Upper lobe of right lung (tissue), 1 donor: ENCODE measurements at regions not wholly inside any gene's neighbourhood (a gene's known extent, or its start where the extent isn't known, plus 50 kb on each side); places are given as distances from the start of the nearest gene placed in this dataset.
A peak's percentile ranks its signal among the peaks of the same experiment; 100 is the strongest.

Experiments used
- ATAC-seq: fragments of 200-7000 bp; cut with Tn5 transposase; one replicate; pipeline ENCODE4 v1.9.1; 2020; ENCODE audit warnings: mild to moderate bottlenecking, moderate library complexity
- DNase-seq: peaks from one replicate; pipeline ENCODE4 v3.0.0-alpha.2; 2020
- H3K27ac ChIP-seq: fragments of 200-600 bp; one replicate; pipeline ENCODE4 v1.8.0; 2022
- H3K27me3 ChIP-seq: fragments of 200-600 bp; one replicate; pipeline ENCODE4 v1.8.0; 2022; ENCODE audit warnings: mild to moderate bottlenecking
- H3K36me3 ChIP-seq: fragments of 200-600 bp; one replicate; pipeline ENCODE4 v1.8.0; 2022
- H3K4me1 ChIP-seq: fragments of 200-600 bp; one replicate; pipeline ENCODE4 v1.8.0; 2022
- H3K4me3 ChIP-seq: fragments of 200-600 bp; one replicate; pipeline ENCODE4 v1.8.0; 2022; ENCODE audit warnings: mild to moderate bottlenecking
- H3K9me3 ChIP-seq: fragments of 200-600 bp; one replicate; pipeline ENCODE4 v1.8.0; 2022
- intact Hi-C: fragments of 100-400 bp; cut with DNase I; formaldehyde crosslinking; loops from one replicate; pipeline ENCODE4 v1.11.0; 2022
- TF ChIP-seq, protein P1 (sequence below): fragments of 200-600 bp; IDR thresholded peaks from one replicate; pipeline ENCODE4 v1.8.0; 2022; ENCODE audit warnings: antibody characterized with exemption
- donor health status: DM: no; HTN: yes; CAD: no; lungs with severe emphysema.

DNA sequence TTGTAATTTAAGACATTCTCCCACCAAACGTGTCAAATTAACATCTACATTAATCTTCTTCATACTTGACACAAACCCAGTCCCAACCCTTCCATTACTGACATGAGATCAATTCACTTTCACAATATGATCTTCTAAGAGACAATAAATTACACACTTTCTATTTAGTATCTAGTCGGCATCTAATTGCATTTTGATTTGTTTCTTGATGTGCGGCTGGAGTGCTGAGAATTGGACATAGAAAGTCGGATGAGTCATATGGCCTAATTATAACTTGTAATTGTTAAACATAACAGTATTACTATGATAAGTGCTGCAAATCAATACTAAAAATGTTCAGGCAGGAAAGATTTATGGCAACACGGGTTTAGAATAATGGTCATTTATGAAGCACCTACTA is 78.4 kb upstream of the RORA start:
- Histone ChIP-seq H3K36me3 (no peaks in the 10 kb centered on the region), H3K9me3 (no peaks in the 10 kb centered on the region), H3K4me1 (peaks cover 4% of the 10 kb centered on the region), H3K27ac (no peak overlapping the region), H3K4me3 (no peak overlapping the region), H3K27me3 (no peaks in the 10 kb centered on the region)
- ATAC-seq (no peak), DNase-seq (no peak)
- TF ChIP-seq, protein P1, sequence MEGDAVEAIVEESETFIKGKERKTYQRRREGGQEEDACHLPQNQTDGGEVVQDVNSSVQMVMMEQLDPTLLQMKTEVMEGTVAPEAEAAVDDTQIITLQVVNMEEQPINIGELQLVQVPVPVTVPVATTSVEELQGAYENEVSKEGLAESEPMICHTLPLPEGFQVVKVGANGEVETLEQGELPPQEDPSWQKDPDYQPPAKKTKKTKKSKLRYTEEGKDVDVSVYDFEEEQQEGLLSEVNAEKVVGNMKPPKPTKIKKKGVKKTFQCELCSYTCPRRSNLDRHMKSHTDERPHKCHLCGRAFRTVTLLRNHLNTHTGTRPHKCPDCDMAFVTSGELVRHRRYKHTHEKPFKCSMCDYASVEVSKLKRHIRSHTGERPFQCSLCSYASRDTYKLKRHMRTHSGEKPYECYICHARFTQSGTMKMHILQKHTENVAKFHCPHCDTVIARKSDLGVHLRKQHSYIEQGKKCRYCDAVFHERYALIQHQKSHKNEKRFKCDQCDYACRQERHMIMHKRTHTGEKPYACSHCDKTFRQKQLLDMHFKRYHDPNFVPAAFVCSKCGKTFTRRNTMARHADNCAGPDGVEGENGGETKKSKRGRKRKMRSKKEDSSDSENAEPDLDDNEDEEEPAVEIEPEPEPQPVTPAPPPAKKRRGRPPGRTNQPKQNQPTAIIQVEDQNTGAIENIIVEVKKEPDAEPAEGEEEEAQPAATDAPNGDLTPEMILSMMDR = no peak
- intact Hi-C loops = no loop called here

DNA sequence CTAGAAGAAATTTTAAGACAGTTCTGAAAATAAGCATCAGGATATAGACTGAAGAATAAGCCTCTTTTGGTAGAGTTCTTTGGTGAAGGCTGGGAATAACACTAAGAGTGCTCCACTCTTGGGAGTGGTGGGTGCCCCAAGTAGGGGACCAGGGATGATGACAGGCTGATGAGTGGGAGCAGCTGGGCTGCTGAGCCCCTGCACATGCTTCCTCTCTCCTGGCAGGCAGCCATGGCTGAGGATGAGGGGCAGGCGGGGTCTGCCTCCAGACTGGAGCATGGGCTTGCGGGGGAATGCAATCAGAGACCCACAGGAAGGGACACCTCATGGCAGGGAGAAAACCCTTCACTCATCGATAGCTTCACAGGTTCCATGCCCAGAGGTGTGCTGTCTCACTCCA is 72.6 kb upstream of the RORA start:
- intact Hi-C loops = no loop called here
- Histone ChIP-seq H3K36me3 (no peaks in the 10 kb centered on the region), H3K9me3 (no peaks in the 10 kb centered on the region), H3K4me3 (no peak overlapping the region), H3K27ac (no peak overlapping the region), H3K4me1 (peaks cover 5% of the 10 kb centered on the region), H3K27me3 (no peaks in the 10 kb centered on the region)
- TF ChIP-seq, protein P1 = no peak
- DNase-seq (no peak), ATAC-seq (no peak)

DNA sequence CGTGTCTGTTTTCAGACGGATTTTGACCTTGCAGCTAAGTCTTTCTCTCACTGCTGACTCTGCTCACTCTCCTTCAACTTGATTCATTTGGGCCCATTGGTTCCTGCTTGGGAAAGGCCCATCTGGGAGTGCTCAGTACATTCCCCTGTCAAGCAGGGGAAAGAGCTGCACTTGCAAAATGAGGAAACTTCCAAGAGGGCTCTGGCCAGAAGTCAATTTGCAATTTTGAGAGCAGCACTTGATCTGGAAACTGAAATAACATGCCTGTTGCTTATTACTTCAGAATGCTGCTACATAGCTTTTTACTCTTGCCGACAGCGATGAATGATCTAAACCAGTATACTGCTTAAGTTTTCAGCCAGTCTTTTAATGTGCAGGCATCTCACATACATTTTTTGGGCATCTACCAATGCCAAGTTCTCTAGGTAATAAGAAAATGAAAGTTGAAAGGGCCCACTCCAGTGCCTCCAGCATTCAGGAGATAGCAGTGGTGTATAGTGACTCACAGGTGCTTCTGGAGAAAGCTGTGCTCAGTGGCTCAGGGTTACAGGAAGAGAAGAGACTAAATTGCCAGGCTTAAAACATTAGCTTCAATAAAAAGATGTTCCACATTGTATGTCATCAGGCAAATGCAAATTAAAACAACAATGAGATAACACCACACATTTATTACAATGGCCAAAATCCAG is 70.1 kb upstream of the RORA start:
- DNase-seq (no peak), ATAC-seq (peak; percentile 91)
- intact Hi-C loops = no loop called here
- Histone ChIP-seq H3K27ac (peak overlapping the region; percentile 11), H3K27me3 (no peaks in the 10 kb centered on the region), H3K4me1 (peaks cover 5% of the 10 kb centered on the region), H3K9me3 (no peaks in the 10 kb centered on the region), H3K4me3 (no peak overlapping the region), H3K36me3 (no peaks in the 10 kb centered on the region)
- TF ChIP-seq, protein P1 = no peak

DNA sequence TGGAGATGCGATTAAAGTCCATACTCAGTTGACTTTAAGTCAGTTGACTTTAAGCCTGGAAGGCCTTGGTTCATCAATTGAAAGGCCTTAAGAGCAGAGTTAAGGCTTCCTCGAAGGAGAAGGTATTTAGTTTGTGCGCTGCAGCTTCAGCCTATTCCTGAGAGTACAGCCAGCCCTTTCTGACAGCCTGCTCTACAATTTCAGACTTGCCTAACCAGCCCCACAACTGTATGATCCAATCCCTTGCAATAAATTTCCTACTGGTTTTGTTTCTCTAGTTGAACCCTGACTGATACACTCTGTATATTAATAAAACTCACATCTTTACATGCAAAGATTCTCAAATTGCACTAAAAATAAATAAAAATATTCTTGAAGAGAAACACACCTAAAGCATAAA is 66.1 kb upstream of the RORA start:
- DNase-seq = no peak

DNA sequence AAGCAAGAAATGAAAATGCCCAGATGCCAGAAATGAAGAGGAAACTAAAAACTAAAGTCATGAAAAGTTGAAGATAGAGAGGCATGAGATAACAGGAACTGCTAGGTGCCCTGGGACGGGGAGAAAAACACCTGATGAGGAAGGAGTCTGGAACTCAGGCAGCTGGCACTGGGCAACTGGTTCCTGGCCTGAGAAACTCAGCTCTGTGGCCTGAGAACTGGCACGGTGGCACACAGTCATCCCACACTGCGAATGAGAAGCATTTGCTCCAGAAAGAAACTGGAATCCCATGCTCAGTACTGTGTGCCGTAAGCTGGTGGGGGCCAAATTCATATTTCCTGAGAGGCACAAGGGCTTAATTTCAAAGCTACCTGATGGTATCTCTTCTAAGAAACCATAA is 53.6 kb upstream of the RORA start:
- Histone ChIP-seq H3K4me3 (no peak overlapping the region), H3K36me3 (no peaks in the 10 kb centered on the region), H3K9me3 (no peaks in the 10 kb centered on the region), H3K27me3 (peaks cover 5% of the 10 kb centered on the region), H3K4me1 (no peaks in the 10 kb centered on the region), H3K27ac (no peak overlapping the region)
- intact Hi-C loops = no loop called here
- ATAC-seq (no peak), DNase-seq (no peak)
- TF ChIP-seq, protein P1 = no peak

More for the DNA sequence above, 66.1 kb upstream of the RORA start:
- ATAC-seq = no peak
- no peaks in the 10 kb centered on the region for H3K27me3 ChIP-seq
- no peaks in the 10 kb centered on the region for H3K9me3 ChIP-seq
- TF ChIP-seq, protein P1 = no peak
- no peak overlapping the region for H3K27ac ChIP-seq
- H3K36me3 ChIP-seq = no peaks in the 10 kb centered on the region
- peaks cover 5% of the 10 kb centered on the region for H3K4me1 ChIP-seq
- intact Hi-C loops = no loop called here
- no peak overlapping the region for H3K4me3 ChIP-seq

DNA sequence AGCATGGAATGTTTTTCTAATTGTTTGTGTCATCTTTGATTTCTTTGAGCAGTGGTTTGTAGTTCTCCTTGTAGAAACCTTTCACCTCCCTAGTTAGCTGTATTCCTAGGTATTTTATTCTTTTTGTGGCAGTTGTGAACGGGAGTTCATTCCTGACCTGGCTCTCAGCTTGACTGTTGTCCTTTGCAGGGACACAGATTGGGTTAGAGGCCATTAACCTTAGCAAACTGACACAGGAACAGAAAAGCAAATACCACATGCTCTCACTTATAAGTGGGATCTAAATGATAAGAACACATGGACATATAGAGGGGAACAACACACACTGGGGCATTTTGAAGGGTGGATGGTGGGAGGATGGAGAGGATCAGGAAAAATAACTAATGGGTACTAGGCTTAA is 52.2 kb upstream of the RORA start:
- no peak for DNase-seq
- intact Hi-C loops = no loop called here
- H3K36me3 ChIP-seq = no peaks in the 10 kb centered on the region
- no peaks in the 10 kb centered on the region for H3K4me1 ChIP-seq
- ATAC-seq = no peak
- no peak overlapping the region for H3K27ac ChIP-seq
- H3K27me3 ChIP-seq = peaks cover 5% of the 10 kb centered on the region
- H3K9me3 ChIP-seq = no peaks in the 10 kb centered on the region
- TF ChIP-seq, protein P1 = no peak
- no peak overlapping the region for H3K4me3 ChIP-seq
